Body of pancreas (tissue), 4 donors: ENCODE measurements at regions not wholly inside any gene's neighbourhood (a gene's known extent, or its start where the extent isn't known, plus 50 kb on each side); places are given as distances from the start of the nearest gene placed in this dataset.
A peak's percentile ranks its signal among the peaks of the same experiment; 100 is the strongest.
"Not testable (repeated sequence)": the region's sequence is repeated elsewhere in the genome, so short reads cannot be mapped to it uniquely, and the experiment has no call there.

Experiments used
- ATAC-seq: fragments of 150-250 bp; one replicate; pipeline ENCODE4 v1.9.1; 2016
- DNase-seq, 4 donors: peaks; one replicate each; pipeline ENCODE4 v3.0.0-alpha.2; 2019
- H3K27ac ChIP-seq, 4 donors: fragments of 200-600 bp; sonication (generic); 1 replicate in 3 of 4; 2 replicates in 1 of 4; pipeline versions ENCODE4 v1.5.1 to v1.6.1; 2016 to 2019; ENCODE audit warnings: mild to moderate bottlenecking in 1 of 4, mixed read lengths in 1 of 4, moderate library complexity in 1 of 4
- H3K27me3 ChIP-seq, 2 donors: fragments of 200-600 bp; sonication (generic); one replicate each; pipeline ENCODE4 v1.6.0; 2016; ENCODE audit warnings: mild to moderate bottlenecking in 1 of 2
- H3K36me3 ChIP-seq, 2 donors: fragments of 200-600 bp; sonication (generic); replicated peaks in 1 of 2; 2 replicates each; pipeline ENCODE4 v1.5.1; 2016; ENCODE audit warnings: low read depth in 2 of 2; ENCODE audit not compliant: insufficient read depth in 1 of 2
- H3K4me1 ChIP-seq: fragments of 200-600 bp; sonication (generic); one replicate; pipeline ENCODE4 v1.6.0; 2016
- H3K4me3 ChIP-seq, 2 donors: fragments of 200-600 bp; sonication (generic); 1 replicate in 1 of 2; 2 replicates in 1 of 2; pipeline ENCODE4 v1.5.1; 2016 to 2019
- H3K9me3 ChIP-seq, 3 donors: fragments of 200-600 bp; sonication (generic); 1 replicate in 2 of 3; 2 replicates in 1 of 3; pipeline ENCODE4 v1.5.1; 2016
- WGBS, 2 donors: methylation state at CpG; one replicate each; pipeline ENCODE4 v1.1.5; 2017; 5-methylcytosine and 5-hydroxymethylcytosine counted together
- intact Hi-C: fragments of 100-400 bp; cut with DNase I; formaldehyde crosslinking; loops from one replicate; pipeline ENCODE4 v1.15.1; 2023

DNA sequence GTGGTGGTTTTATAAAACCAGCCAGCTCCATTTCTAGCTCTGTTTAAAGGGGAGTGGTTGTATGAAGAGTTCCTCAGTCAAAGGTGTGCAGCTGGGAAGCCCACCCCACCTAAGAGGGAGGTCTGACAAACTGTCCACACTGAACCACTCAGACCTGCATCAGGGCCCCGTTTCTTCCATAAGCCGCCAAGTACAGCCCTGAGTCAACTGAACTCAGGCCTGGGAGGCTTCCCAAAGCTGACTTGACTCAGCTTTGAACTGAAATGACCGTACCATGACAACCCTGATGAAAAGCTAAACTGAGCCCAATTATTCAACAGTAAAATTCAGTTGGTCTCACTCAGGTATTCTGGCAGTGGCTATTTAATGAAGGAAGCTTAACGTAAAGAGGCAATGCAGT, 4027.4 kb upstream of the TPTE start:
- not testable (repeated sequence) for H3K27ac ChIP-seq

DNA sequence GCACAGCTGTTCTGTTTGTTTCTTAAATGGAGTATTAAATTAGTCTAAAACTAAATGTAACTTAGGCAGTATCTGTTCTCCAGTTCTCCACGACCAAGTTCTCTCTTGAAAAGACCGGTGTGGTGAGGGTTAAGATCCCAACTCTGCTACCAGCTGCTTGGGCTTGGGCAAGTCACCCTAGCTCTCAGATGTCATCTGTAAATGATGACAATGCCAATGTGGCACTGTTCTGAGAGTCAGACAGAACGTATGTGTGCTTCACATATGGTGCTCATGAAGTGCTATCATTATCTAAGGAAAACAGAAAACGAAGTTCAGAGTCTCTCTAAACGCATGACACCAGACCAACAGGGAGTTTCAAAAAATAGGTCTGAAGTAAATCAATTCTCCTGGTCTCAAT, 4025.0 kb upstream of the TPTE start:
- H3K27ac ChIP-seq, ATAC-seq, H3K9me3 ChIP-seq, H3K4me1 ChIP-seq, H3K36me3 ChIP-seq, H3K4me3 ChIP-seq, H3K27me3 ChIP-seq, intact Hi-C loops, DNase-seq: not testable (repeated sequence)
- 40% methylated on average over 1 of the region's 5 CpGs; no CpG with 5 or more reads in 1 of the 2 donors for WGBS, 2 donors

More for the DNA sequence above, 4027.4 kb upstream of the TPTE start:
- H3K9me3 ChIP-seq, ATAC-seq, intact Hi-C loops, H3K4me1 ChIP-seq, H3K27me3 ChIP-seq, DNase-seq, H3K36me3 ChIP-seq, H3K4me3 ChIP-seq: not testable (repeated sequence)
- WGBS, 2 donors = no CpG with 5 or more reads among the region's 4 CpGs

DNA sequence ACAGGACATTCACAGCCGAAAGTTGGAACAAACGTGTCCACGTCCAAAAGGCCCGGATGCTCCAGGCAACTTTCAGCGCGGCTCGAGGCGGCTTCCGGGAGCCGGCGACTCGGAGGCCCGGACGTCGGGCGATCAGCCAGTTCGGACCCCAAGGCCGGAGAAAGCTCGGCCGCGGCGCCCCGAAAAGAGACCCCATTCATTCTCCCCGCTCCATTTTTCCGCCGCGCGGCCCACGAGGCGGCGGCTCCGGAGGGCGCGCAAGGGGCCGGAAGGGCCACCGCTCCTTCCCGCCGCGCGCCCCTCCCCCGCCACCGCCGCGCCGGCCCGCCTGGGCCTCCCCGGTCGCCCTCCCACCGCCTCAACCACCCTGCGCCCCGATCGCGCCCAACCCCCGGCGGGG, 4022.7 kb upstream of the TPTE start:
- 1% methylated on average over 21 of the region's 55 CpGs; no CpG with 5 or more reads in 1 of the 2 donors for WGBS, 2 donors
- ATAC-seq, H3K4me1 ChIP-seq, H3K9me3 ChIP-seq, intact Hi-C loops, H3K36me3 ChIP-seq, H3K27me3 ChIP-seq: not testable (repeated sequence)
- peak overlapping the region in 2 of 4 donors; percentile 62 to 82 for H3K27ac ChIP-seq
- DNase-seq = peak in 2 of 4 donors; percentile 15 to 19
- peak overlapping the region in 1 of 2 donors; percentile 25 for H3K4me3 ChIP-seq

DNA sequence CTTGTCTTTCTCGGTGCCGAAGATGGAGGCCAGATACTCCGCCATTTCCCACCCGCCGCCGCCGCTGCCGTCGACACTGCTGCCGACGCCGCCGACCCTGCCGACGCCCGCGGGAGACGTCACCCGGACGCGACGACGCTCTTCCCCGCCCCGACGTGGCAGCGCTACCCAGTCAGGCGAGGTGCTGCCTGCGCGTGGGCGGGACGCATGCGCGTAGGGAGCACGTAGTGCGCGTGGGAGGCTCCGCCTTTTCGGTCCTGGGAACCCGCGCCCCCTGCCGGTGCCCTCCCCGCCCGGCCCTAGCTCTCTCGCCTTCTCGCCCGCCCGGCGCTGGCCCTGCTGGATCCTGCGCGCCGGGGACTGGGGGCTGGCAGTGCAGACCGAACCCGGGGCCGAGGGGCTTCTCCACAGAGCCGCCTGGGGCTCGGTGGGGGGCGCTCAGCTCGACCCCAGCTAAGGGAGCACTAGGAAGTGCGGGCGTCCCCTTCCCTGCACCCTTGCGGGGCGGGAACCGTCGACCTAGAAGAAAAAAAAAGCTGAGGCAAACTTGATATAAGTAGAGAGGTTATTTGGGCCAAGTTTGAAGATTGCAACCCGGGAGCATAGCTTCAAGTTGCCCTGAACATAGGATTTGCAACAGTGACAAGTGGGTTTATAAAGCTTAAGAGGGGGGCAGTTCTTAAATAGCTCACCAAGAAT, 4022.1 kb upstream of the TPTE start:
- peak in 2 of 4 donors; percentile 66 to 80 for DNase-seq
- H3K4me3 ChIP-seq, intact Hi-C loops, H3K9me3 ChIP-seq, H3K36me3 ChIP-seq, H3K4me1 ChIP-seq, H3K27me3 ChIP-seq: not testable (repeated sequence)
- 1% methylated on average over 26 of the region's 66 CpGs; no CpG with 5 or more reads in 1 of the 2 donors for WGBS, 2 donors
- H3K27ac ChIP-seq = peak overlapping the region in 1 of 4 donors; percentile 82
- peak; percentile 98 for ATAC-seq

DNA sequence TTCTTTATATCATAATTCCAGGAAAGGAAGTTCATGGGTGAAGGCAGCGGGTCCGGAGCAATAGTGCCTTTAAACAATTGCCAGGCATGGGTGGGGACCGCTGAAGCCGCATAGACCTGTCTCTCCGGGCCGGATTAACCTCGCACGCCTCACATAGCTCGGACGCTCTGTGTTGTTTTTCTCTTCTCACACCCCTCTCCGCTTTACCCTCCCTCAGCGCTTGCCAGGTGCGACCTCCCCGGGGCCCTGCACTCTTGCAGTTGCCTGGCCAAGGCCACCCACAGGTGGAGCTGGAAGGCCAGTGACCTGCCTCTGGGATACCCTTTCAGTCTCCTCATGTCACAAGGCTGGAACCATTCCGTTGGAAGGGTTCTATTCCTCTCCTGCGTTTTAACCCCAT, 4021.5 kb upstream of the TPTE start:
- H3K36me3 ChIP-seq, H3K27me3 ChIP-seq, H3K4me3 ChIP-seq, H3K9me3 ChIP-seq, H3K27ac ChIP-seq, H3K4me1 ChIP-seq, intact Hi-C loops, DNase-seq: not testable (repeated sequence)
- WGBS, 2 donors = no CpG with 5 or more reads among the region's 16 CpGs
- peak; percentile 20 for ATAC-seq

DNA sequence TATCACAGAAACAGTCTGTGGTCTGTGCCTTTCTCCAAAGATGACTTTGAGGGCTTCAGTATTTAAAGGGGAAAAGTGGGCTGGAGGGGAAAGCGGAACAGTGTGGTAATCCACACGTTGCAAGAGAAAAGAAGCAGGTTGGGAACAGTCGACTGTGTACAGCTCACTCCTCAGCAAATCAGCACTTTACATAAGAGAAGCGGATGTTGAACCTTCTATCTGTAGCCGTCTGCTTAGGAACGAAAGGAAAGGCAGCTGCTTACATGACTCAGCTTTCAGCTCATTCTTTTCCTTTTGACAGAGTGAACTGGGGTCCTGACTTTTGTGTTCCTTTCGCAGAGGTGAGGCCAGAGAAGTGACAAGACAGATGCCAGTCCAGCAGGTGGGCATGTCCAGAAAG, 4020.7 kb upstream of the TPTE start:
- not testable (repeated sequence) for ATAC-seq, DNase-seq

DNA sequence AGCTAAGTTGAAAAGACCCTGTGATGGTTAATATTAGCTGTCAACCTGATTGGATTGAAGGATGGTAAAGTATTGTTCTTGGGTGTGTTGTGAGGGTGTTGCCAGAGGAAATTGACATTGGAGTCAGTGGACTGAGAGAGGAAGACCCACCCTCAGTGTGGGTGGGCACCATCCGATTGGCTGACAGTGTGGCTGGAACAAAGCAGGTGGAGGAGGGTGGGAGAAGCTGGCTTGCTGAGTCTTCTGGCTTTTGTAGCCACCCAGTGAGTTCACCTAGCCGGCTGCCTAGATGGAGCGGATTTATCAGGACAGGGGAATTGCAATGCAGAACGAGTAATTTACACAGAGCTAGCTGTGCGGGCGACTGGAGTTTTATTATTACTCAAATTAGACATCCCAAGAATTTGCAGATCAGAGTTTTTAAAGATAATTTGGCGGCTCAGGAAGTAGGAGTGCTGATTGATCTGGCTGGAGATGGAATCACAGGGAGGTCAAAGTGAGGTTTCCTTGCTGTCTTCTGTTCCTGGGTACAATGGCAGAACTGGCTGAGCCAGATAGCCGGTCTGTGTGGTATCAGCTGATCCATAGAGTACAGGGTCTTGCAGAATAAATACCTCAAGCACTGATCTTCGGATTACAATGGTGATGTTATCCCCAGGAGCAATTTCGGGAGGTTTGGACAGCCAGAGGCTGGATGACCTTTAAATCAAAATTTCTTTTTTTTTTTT, 4015.1 kb upstream of the TPTE start:
- DNase-seq, H3K4me3 ChIP-seq, intact Hi-C loops, H3K9me3 ChIP-seq, H3K4me1 ChIP-seq, H3K27ac ChIP-seq, ATAC-seq, H3K36me3 ChIP-seq, H3K27me3 ChIP-seq: not testable (repeated sequence)
- WGBS, 2 donors = 77% methylated on average over 3 of the region's 10 CpGs; no CpG with 5 or more reads in 1 of the 2 donors

More for the DNA sequence above, 4020.7 kb upstream of the TPTE start:
- H3K27me3 ChIP-seq, H3K9me3 ChIP-seq, H3K27ac ChIP-seq, H3K36me3 ChIP-seq, H3K4me3 ChIP-seq, H3K4me1 ChIP-seq, intact Hi-C loops: not testable (repeated sequence)
- WGBS, 2 donors = no CpG with 5 or more reads among the region's 7 CpGs

DNA sequence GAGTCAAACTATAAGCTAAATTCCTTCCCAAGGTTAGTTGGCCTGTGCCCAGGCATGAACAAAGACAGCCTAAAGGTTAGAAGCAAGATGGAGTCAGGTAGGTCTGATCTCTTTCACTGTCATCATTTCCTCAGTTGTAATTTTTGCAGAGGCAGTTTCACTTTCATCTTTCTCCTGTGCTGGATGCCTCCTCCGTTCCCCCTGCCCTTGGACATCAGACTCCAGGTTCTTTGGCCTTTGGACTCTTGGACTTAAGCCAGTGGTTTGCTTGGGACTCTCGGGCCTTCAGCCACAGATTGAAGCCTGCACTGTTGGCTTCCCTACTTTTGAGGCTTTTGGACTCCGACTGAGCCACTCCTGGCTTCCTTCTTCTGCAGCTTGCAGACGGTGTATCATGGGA, 4013.8 kb upstream of the TPTE start:
- intact Hi-C loops, H3K9me3 ChIP-seq, H3K27ac ChIP-seq, H3K4me1 ChIP-seq, H3K27me3 ChIP-seq, DNase-seq, H3K36me3 ChIP-seq, ATAC-seq, H3K4me3 ChIP-seq: not testable (repeated sequence)
- WGBS, 2 donors = no CpG with 5 or more reads among the region's 4 CpGs

DNA sequence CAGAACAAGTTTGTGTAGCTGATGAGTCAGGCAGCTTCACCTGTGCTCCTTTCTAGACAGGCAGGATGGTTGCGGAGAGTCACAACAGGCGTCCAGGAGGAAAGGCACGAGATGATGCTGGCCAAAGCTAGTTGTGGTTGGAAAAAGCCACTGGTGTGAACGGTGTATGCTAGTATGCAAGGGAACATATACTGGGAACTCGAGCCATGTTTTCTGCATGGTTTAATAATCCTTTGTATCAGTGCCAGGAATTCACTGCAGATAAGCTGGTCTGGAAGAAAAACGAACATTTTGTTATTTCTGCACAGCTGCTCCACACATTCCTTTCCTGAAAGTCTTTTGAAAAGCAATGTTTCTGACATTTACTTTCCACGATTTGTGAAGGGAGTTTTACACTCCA, 3999.6 kb upstream of the TPTE start:
- H3K27ac ChIP-seq, H3K4me1 ChIP-seq, DNase-seq, H3K36me3 ChIP-seq, H3K9me3 ChIP-seq, H3K27me3 ChIP-seq, intact Hi-C loops, H3K4me3 ChIP-seq: not testable (repeated sequence)
- ATAC-seq = peak; percentile 50
- WGBS, 2 donors = no CpG with 5 or more reads among the region's 7 CpGs

DNA sequence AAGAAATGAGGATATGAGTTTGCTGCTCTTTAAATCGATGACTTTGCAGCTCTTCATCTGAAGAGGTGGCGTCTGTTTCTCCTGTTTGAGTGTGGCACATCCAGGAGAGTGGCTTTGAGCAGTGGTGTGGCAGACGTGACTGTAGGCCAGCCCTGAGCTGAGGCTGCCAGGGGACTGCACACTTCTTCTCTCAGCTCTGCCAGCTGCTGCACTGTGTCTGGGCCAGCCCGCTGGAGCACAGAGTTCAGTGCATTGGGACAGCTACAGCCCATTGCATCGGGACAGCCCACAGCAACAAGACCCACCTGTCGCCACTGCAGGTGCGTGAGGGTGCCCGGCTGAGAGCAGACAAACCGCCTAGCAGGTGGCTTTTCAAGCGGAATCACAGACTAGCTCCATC, 3995.2 kb upstream of the TPTE start:
- no CpG with 5 or more reads among the region's 10 CpGs for WGBS, 2 donors
- not testable (repeated sequence) for H3K9me3 ChIP-seq

DNA sequence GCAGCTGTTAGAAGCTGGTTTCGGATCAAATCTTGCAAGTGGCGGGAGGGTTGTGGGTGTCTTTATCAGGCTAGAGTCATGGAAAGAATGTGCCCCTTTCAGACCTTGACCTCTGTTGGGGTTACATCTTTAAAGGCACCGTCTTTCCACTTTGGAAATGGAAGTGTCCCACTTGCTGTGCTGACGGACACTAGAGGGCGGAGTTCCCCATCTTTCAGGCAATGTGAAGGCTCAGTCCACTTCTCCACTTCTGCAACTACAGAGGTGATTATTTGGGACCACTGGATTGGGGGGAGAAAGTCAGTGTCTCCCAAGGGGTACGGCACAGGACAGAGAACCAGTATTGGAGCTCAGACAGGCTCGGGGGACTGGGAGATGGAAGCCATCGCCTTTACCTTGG, 3990.7 kb upstream of the TPTE start:
- no CpG with 5 or more reads among the region's 8 CpGs for WGBS, 2 donors
- H3K27me3 ChIP-seq, DNase-seq, H3K9me3 ChIP-seq, ATAC-seq, H3K4me3 ChIP-seq, intact Hi-C loops, H3K4me1 ChIP-seq, H3K36me3 ChIP-seq, H3K27ac ChIP-seq: not testable (repeated sequence)

More for the DNA sequence above, 3995.2 kb upstream of the TPTE start:
- H3K27me3 ChIP-seq, H3K27ac ChIP-seq, ATAC-seq, H3K4me1 ChIP-seq, intact Hi-C loops, DNase-seq, H3K4me3 ChIP-seq, H3K36me3 ChIP-seq: not testable (repeated sequence)

DNA sequence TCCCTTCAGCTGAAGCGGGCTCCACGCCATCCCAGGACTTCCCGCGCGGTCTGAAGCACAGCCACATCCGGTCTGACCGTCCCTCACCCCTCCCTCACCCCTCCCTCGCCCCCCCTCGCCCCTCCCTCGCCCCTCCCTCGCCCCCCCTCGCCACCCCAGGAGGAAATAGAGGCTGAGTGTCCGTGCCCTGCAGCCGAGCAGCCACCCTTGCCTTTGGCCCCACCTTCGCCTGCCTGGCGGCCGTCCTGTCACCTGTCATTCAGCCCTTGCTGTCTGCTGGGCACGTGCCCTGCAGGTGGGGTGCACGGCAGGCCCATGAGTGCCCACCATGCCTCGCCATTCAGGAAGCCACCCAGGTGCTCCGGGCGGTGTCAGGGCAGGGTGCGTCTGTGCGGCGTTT, 3988.1 kb upstream of the TPTE start:
- 40% methylated on average over 6 of the region's 25 CpGs; no CpG with 5 or more reads in 1 of the 2 donors for WGBS, 2 donors
- H3K36me3 ChIP-seq, H3K4me3 ChIP-seq, H3K27ac ChIP-seq, ATAC-seq, intact Hi-C loops, H3K9me3 ChIP-seq, DNase-seq, H3K27me3 ChIP-seq, H3K4me1 ChIP-seq: not testable (repeated sequence)
